ENCODE measurements at regions not wholly inside any gene's neighbourhood (a gene's known extent, or its start where the extent isn't known, plus 50 kb on each side); places are given as distances from the start of the nearest gene placed in this dataset.

DNA sequence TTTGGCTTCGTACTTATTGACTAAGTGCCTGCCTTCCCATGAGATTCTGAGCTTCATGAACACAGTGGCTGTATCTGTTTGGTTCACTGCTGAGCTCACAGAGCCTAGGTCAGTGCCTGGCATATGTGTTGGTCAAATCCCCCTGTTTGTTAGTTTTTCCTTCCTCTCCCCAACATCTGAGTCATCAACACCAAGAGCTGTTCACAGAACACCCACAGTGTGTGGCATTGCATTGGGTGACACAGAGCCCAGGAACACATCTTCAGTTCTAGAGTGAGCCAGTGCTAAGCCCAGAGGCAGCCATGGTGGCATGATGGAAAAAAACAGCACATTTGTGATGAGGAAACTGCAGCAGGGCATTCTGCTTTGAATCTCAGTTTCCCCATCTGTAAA is 294.6 kb downstream of the SEC61B start:
- TF ChIP-seq, protein P1, sequence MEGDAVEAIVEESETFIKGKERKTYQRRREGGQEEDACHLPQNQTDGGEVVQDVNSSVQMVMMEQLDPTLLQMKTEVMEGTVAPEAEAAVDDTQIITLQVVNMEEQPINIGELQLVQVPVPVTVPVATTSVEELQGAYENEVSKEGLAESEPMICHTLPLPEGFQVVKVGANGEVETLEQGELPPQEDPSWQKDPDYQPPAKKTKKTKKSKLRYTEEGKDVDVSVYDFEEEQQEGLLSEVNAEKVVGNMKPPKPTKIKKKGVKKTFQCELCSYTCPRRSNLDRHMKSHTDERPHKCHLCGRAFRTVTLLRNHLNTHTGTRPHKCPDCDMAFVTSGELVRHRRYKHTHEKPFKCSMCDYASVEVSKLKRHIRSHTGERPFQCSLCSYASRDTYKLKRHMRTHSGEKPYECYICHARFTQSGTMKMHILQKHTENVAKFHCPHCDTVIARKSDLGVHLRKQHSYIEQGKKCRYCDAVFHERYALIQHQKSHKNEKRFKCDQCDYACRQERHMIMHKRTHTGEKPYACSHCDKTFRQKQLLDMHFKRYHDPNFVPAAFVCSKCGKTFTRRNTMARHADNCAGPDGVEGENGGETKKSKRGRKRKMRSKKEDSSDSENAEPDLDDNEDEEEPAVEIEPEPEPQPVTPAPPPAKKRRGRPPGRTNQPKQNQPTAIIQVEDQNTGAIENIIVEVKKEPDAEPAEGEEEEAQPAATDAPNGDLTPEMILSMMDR (IDR thresholded peaks at IDR 0.05): no peak
- no peak for TF ChIP-seq POLR2A (IDR thresholded peaks at IDR 0.05)

Measured in thyroid gland (tissue), 4 donors.